ENCODE measurements at regions not wholly inside any gene's neighbourhood (a gene's known extent, or its start where the extent isn't known, plus 50 kb on each side); places are given as distances from the start of the nearest gene placed in this dataset.
"Not testable (repeated sequence)": the region's sequence is repeated elsewhere in the genome, so short reads cannot be mapped to it uniquely, and the experiment has no call there.

GRCh38 chr13:86584301-86584700, 785.1 kb upstream of the SLITRK6 start:
- Mint-ChIP-seq H3K4me1 (no peaks in the 10 kb centered on the region), H3K27ac (no peak overlapping the region), H3K36me3 (ENCODE audit: low read depth) (no peaks in the 10 kb centered on the region), H3K27me3 (no peaks in the 10 kb centered on the region), H3K4me3 (no peak overlapping the region), H3K9me3 (ENCODE audit: low read depth) (peaks cover 11% of the 10 kb centered on the region)
- intact Hi-C loops (cut with DNase I, micrococcal nuclease), result no loop called here
- DNase-seq (no peak), ATAC-seq (no peak)
- ChIA-PET POLR2A (no interaction called here), CTCF (no interaction called here)

DNA sequence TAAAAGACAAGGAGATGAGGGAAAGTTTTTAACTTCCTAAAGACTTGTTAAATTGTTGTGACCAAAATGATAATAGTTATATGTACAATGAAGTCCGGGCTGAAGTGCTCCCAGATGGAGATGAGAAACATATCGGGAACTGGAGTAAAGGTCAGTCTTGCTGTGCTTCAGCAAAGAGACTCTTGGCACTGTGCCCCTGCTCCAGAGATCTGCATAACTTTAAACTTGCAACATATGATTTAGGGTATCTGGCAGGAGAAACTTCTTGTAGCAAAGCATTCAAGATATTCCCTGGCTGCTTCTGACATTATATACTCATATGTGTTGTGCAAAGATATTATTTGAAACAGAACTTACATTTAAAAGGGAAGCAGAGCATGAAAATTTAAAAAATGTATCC, 786.6 kb upstream of the SLITRK6 start:
- Mint-ChIP-seq H3K4me1 (no peaks in the 10 kb centered on the region), H3K27ac (no peak overlapping the region), H3K27me3 (no peaks in the 10 kb centered on the region), H3K36me3 (ENCODE audit: low read depth) (no peaks in the 10 kb centered on the region), H3K9me3 (ENCODE audit: low read depth) (peaks cover 11% of the 10 kb centered on the region), H3K4me3 (no peak overlapping the region)
- intact Hi-C loops (cut with DNase I, micrococcal nuclease), result no loop called here
- ATAC-seq (no peak), DNase-seq (no peak)
- CTCF ChIA-PET, result no interaction called here
- POLR2A ChIA-PET, result no interaction called here

- no peak overlapping the region for H3K27ac Mint-ChIP-seq
- no peak overlapping the region for H3K4me3 Mint-ChIP-seq
- no peaks in the 10 kb centered on the region for H3K27me3 Mint-ChIP-seq
- H3K4me1 Mint-ChIP-seq, result no peaks in the 10 kb centered on the region
- ChIA-PET CTCF (no interaction called here), POLR2A (no interaction called here)
- DNase-seq (no peak), ATAC-seq (no peak)
- H3K9me3 Mint-ChIP-seq (ENCODE audit: low read depth), result peaks cover 14% of the 10 kb centered on the region
- intact Hi-C loops (cut with DNase I, micrococcal nuclease), result no loop called here
- no peaks in the 10 kb centered on the region for H3K36me3 Mint-ChIP-seq (ENCODE audit: low read depth)
Observed at GRCh38 chr13:86591862-86592261, 792.6 kb upstream of the SLITRK6 start.

- Mint-ChIP-seq H3K36me3 (ENCODE audit: low read depth) (no peaks in the 10 kb centered on the region), H3K4me1 (no peaks in the 10 kb centered on the region), H3K9me3 (ENCODE audit: low read depth) (peaks cover 5% of the 10 kb centered on the region), H3K27ac (no peak overlapping the region), H3K27me3 (no peaks in the 10 kb centered on the region), H3K4me3 (no peak overlapping the region)
- CTCF ChIA-PET, result no interaction called here
- DNase-seq (no peak), ATAC-seq (no peak)
- intact Hi-C loops (cut with DNase I, micrococcal nuclease), result no loop called here
- POLR2A ChIA-PET, result no interaction called here
Observed at GRCh38 chr13:86601351-86601750, 802.1 kb upstream of the SLITRK6 start.

DNA sequence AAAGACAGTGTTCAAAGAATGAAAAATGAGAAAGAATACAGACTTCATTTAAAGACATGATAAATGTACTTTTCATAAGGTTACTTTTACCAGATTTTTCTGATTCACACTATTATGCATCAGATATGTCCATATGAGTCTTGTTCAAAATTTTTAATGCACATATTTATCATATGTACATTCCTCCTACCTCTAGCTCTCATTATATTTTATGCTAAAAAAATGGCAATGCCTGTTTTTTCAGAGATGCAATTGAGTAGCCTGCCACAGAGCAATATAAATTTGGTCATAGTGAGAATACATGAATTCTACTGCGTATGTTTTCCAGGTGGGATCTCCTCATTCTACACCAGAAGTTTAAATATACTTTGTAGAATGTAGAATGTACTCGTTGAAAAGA, 807.0 kb upstream of the SLITRK6 start:
- no peak for DNase-seq

DNA sequence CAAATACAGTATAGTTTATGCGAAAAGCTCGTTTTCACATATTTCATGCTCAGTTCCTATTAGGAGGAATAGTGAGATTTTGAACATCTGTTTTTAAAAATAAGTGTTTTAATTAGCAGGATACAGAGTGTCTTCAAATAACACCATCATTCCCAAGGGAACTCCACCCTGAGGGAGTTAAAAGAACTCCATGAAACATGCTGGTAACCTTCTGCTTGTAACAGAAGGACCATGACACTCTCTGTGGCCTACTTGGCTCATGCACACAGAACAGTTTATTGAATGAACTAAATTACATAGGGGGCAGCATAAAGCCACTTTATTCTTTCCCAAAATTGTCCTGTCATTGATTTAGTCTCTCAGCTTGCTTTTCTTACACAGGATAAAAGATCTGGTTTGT, 809.5 kb upstream of the SLITRK6 start:
- Mint-ChIP-seq H3K4me1 (no peaks in the 10 kb centered on the region), H3K9me3 (ENCODE audit: low read depth) (peaks cover 3% of the 10 kb centered on the region), H3K27me3 (no peaks in the 10 kb centered on the region), H3K36me3 (ENCODE audit: low read depth) (no peaks in the 10 kb centered on the region), H3K4me3 (no peak overlapping the region), H3K27ac (no peak overlapping the region)
- CTCF ChIA-PET, result no interaction called here
- POLR2A ChIA-PET, result no interaction called here
- no peak for DNase-seq
- ATAC-seq, result no peak
- intact Hi-C loops (cut with DNase I, micrococcal nuclease), result no loop called here

More for the DNA sequence above, 807.0 kb upstream of the SLITRK6 start:
- H3K27ac Mint-ChIP-seq, result no peak overlapping the region
- POLR2A ChIA-PET, result no interaction called here
- no peaks in the 10 kb centered on the region for H3K27me3 Mint-ChIP-seq
- no peak overlapping the region for H3K4me3 Mint-ChIP-seq
- CTCF ChIA-PET, result no interaction called here
- no peaks in the 10 kb centered on the region for H3K36me3 Mint-ChIP-seq (ENCODE audit: low read depth)
- intact Hi-C loops (cut with DNase I, micrococcal nuclease), result no loop called here
- H3K4me1 Mint-ChIP-seq, result no peaks in the 10 kb centered on the region
- H3K9me3 Mint-ChIP-seq (ENCODE audit: low read depth), result no peaks in the 10 kb centered on the region
- ATAC-seq, result no peak

- no peak overlapping the region for H3K4me3 Mint-ChIP-seq
- intact Hi-C loops (cut with DNase I, micrococcal nuclease), result no loop called here
- ChIA-PET POLR2A (no interaction called here), CTCF (no interaction called here)
- H3K36me3 Mint-ChIP-seq (ENCODE audit: low read depth), result no peaks in the 10 kb centered on the region
- H3K27ac Mint-ChIP-seq, result no peak overlapping the region
- H3K4me1 Mint-ChIP-seq, result no peaks in the 10 kb centered on the region
- no peaks in the 10 kb centered on the region for H3K27me3 Mint-ChIP-seq
- no peak for DNase-seq
- no peaks in the 10 kb centered on the region for H3K9me3 Mint-ChIP-seq (ENCODE audit: low read depth)
- no peak for ATAC-seq
Observed at GRCh38 chr13:86633346-86633745, 834.1 kb upstream of the SLITRK6 start.

- H3K27ac Mint-ChIP-seq; DNase-seq; CTCF ChIA-PET; H3K9me3 Mint-ChIP-seq (ENCODE audit: low read depth); ATAC-seq; H3K36me3 Mint-ChIP-seq (ENCODE audit: low read depth); H3K4me1 Mint-ChIP-seq; intact Hi-C loops (cut with DNase I, micrococcal nuclease); POLR2A ChIA-PET; H3K4me3 Mint-ChIP-seq; H3K27me3 Mint-ChIP-seq: not testable (repeated sequence)
Observed at GRCh38 chr13:86651171-86651570, 852.0 kb upstream of the SLITRK6 start.

DNA sequence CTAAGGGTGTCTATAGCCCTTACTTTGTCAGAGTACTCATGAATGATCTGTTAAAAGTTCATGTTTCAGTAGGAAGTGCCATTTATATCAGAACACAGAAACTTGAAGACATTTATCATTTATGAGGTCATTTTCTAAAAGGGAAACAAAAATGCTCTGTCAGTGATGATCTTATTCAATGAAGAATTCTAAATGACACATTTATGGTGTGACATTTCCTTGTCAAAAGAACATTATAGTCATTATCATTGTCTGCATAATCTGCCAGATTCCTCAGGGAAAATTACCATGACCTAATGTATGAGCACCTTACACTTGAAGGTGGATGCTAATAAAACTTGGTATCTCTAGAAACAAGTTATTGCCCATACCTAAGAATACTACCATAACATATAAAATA, 853.8 kb upstream of the SLITRK6 start:
- no peaks in the 10 kb centered on the region for H3K27me3 Mint-ChIP-seq
- POLR2A ChIA-PET, result no interaction called here

DNA sequence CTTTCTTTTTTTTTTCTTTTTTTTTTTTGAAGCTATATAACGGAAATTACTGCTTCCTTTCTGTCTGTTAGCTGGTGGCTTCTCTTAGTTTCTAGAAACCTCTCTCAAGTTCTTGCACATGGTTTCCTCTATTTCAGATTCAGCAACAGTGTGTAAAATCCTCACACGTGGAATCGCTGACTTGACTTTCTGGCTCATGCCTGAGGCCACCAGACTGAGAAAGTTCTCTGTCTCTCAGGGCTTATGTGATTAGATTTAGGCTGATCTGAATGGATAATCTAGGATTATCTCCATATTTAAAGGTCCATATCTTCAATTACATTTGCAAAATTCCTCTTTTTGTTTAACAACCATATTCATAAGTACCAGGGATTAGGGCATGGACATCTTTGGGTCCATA, 856.3 kb upstream of the SLITRK6 start:
- intact Hi-C loops (cut with DNase I, micrococcal nuclease), result no loop called here
- CTCF ChIA-PET, result no interaction called here
- no peaks in the 10 kb centered on the region for H3K36me3 Mint-ChIP-seq (ENCODE audit: low read depth)
- DNase-seq, result no peak
- H3K4me3 Mint-ChIP-seq, result no peak overlapping the region
- H3K9me3 Mint-ChIP-seq (ENCODE audit: low read depth), result peaks cover 7% of the 10 kb centered on the region
- no peak overlapping the region for H3K27ac Mint-ChIP-seq
- no peak for ATAC-seq
- no peaks in the 10 kb centered on the region for H3K27me3 Mint-ChIP-seq
- POLR2A ChIA-PET, result no interaction called here
- no peaks in the 10 kb centered on the region for H3K4me1 Mint-ChIP-seq

More for the DNA sequence above, 853.8 kb upstream of the SLITRK6 start:
- H3K4me3 Mint-ChIP-seq, result no peak overlapping the region
- CTCF ChIA-PET, result no interaction called here
- H3K27ac Mint-ChIP-seq, result no peak overlapping the region
- peaks cover 6% of the 10 kb centered on the region for H3K9me3 Mint-ChIP-seq (ENCODE audit: low read depth)
- DNase-seq, result no peak
- intact Hi-C loops (cut with DNase I, micrococcal nuclease), result no loop called here
- no peak for ATAC-seq
- H3K36me3 Mint-ChIP-seq (ENCODE audit: low read depth), result no peaks in the 10 kb centered on the region
- no peaks in the 10 kb centered on the region for H3K4me1 Mint-ChIP-seq

GRCh38 chr13:86660090-86660489, 860.9 kb upstream of the SLITRK6 start:
- ChIA-PET CTCF (no interaction called here), POLR2A (no interaction called here)
- Mint-ChIP-seq H3K36me3 (ENCODE audit: low read depth) (no peaks in the 10 kb centered on the region), H3K4me1 (no peaks in the 10 kb centered on the region), H3K9me3 (ENCODE audit: low read depth) (peaks cover 13% of the 10 kb centered on the region), H3K27ac (no peak overlapping the region), H3K4me3 (no peak overlapping the region), H3K27me3 (no peaks in the 10 kb centered on the region)
- no peak for ATAC-seq
- DNase-seq, result no peak
- intact Hi-C loops (cut with DNase I, micrococcal nuclease), result no loop called here

GRCh38 chr13:86665842-86666241, 866.6 kb upstream of the SLITRK6 start:
- DNase-seq, result no peak
- Mint-ChIP-seq H3K36me3 (ENCODE audit: low read depth) (no peaks in the 10 kb centered on the region), H3K4me1 (no peaks in the 10 kb centered on the region), H3K4me3 (no peak overlapping the region), H3K9me3 (ENCODE audit: low read depth) (peaks cover 7% of the 10 kb centered on the region), H3K27ac (no peak overlapping the region), H3K27me3 (no peaks in the 10 kb centered on the region)
- ChIA-PET POLR2A (no interaction called here), CTCF (no interaction called here)
- ATAC-seq, result no peak
- intact Hi-C loops (cut with DNase I, micrococcal nuclease), result no loop called here

DNA sequence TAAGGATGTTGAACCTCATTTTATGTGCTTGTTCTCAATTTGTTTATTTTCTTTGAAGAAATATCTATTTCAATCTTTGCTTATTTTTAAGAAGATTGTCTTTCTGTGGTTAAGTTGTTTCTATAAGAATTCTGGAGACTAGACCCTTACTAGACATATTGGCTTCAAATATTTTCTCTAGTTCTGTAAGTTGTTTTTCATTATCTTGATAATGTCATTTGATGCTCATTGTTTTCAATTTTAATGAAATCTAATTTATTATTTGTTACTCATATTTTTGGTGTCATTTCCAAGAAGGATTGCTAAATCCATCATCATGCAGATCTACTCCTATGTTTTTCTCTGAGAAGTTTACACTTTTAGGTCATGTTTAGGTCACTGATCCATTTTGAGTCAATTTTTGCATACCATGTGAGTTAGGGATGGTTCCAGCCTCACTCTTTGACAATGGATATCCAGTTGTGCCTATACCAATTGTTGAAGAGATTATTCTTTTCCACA, 874.8 kb upstream of the SLITRK6 start:
- Mint-ChIP-seq H3K27ac (no peak overlapping the region), H3K9me3 (ENCODE audit: low read depth) (peaks cover 4% of the 10 kb centered on the region), H3K4me1 (no peaks in the 10 kb centered on the region), H3K36me3 (ENCODE audit: low read depth) (no peaks in the 10 kb centered on the region), H3K4me3 (no peak overlapping the region), H3K27me3 (no peaks in the 10 kb centered on the region)
- intact Hi-C loops (cut with DNase I, micrococcal nuclease), result no loop called here
- ATAC-seq (no peak), DNase-seq (no peak)
- CTCF ChIA-PET, result no interaction called here
- POLR2A ChIA-PET, result no interaction called here
